ENCODE measurements at regions not wholly inside any gene's neighbourhood (a gene's known extent, or its start where the extent isn't known, plus 50 kb on each side); places are given as distances from the start of the nearest gene placed in this dataset.

DNA sequence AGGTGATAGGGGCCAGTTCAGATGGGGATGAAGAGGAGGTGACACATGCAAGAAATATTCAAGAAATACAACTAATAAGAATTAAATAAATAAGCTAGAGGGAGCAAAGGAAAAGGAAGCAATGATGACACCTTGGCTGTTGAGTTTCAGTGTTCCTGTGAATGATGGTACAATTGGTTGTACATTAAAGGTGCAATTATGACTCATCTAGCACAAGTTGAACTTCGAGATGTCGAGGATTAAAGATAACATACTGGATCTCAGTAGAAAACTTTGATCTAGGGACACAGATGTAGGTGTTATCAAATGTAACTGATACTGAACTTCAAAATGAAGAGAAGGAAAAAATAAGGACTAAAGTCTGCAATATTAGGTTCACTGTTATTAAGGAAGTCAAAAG lies 760.6 kb upstream of the CHAC2 start:
- Histone ChIP-seq H2AFZ (ENCODE audit: low read length) (no peak overlapping the region), H3K27me3 (replicated peaks; ENCODE audit: insufficient read depth, low read length) (no peaks in the 10 kb centered on the region), H3K27ac (ENCODE audit: low read length) (no peak overlapping the region), H3K79me2 (ENCODE audit: low read length) (no peaks in the 10 kb centered on the region), H4K20me1 (ENCODE audit: insufficient read depth, low read length) (no peaks in the 10 kb centered on the region), H3K9me3 (replicated peaks; ENCODE audit: insufficient read depth, low read length) (no peaks in the 10 kb centered on the region), H3K9ac (ENCODE audit: low read length) (no peak overlapping the region), H3F3A (ENCODE audit: insufficient read depth, low read length) (no peaks in the 10 kb centered on the region), H3K4me2 (ENCODE audit: low read depth, low read length) (no peak overlapping the region), H3K4me3 (ENCODE audit: low read length) (no peak overlapping the region), H3K36me3 (replicated peaks; ENCODE audit: insufficient read depth, low read length) (no peaks in the 10 kb centered on the region), H3K9me2 (replicated peaks; ENCODE audit: insufficient read depth, low read length) (no peaks in the 10 kb centered on the region), H3K4me1 (ENCODE audit: low read length) (no peaks in the 10 kb centered on the region)
- TF ChIP-seq CTCF (IDR thresholded peaks at IDR 0.05; ENCODE audit: low read length) (no peak), EZH2phosphoT487 (IDR thresholded peaks at IDR 0.05; ENCODE audit: low read length) (no peak), EZH2 (optimal IDR thresholded peaks at IDR 0.05; ENCODE audit: low read depth, low read length) (no peak)
- DNase-seq: no peak

GRCh38 chr2:53004413-53004812 lies 763.2 kb upstream of the CHAC2 start:
- DNase-seq: no peak
- Histone ChIP-seq H3K4me2 (ENCODE audit: low read depth, low read length) (no peak overlapping the region), H3K79me2 (ENCODE audit: low read length) (no peaks in the 10 kb centered on the region), H3K4me1 (ENCODE audit: low read length) (no peaks in the 10 kb centered on the region), H3K9me3 (replicated peaks; ENCODE audit: insufficient read depth, low read length) (no peaks in the 10 kb centered on the region), H3K27me3 (replicated peaks; ENCODE audit: insufficient read depth, low read length) (no peaks in the 10 kb centered on the region), H3K27ac (ENCODE audit: low read length) (no peak overlapping the region), H3F3A (ENCODE audit: insufficient read depth, low read length) (no peaks in the 10 kb centered on the region), H3K9me2 (replicated peaks; ENCODE audit: insufficient read depth, low read length) (no peaks in the 10 kb centered on the region), H3K36me3 (replicated peaks; ENCODE audit: insufficient read depth, low read length) (no peaks in the 10 kb centered on the region), H2AFZ (ENCODE audit: low read length) (no peak overlapping the region), H3K4me3 (ENCODE audit: low read length) (no peak overlapping the region), H3K9ac (ENCODE audit: low read length) (no peak overlapping the region), H4K20me1 (ENCODE audit: insufficient read depth, low read length) (no peaks in the 10 kb centered on the region)
- TF ChIP-seq EZH2phosphoT487 (IDR thresholded peaks at IDR 0.05; ENCODE audit: low read length): no peak
- no peak for TF ChIP-seq CTCF (IDR thresholded peaks at IDR 0.05; ENCODE audit: low read length)
- TF ChIP-seq EZH2 (optimal IDR thresholded peaks at IDR 0.05; ENCODE audit: low read depth, low read length): no peak

- Histone ChIP-seq H3K4me2 (ENCODE audit: low read depth, low read length) (no peak overlapping the region), H3K9ac (ENCODE audit: low read length) (no peak overlapping the region), H3K9me2 (replicated peaks; ENCODE audit: insufficient read depth, low read length) (no peaks in the 10 kb centered on the region), H3F3A (ENCODE audit: insufficient read depth, low read length) (no peaks in the 10 kb centered on the region), H3K4me3 (ENCODE audit: low read length) (no peak overlapping the region), H3K27me3 (replicated peaks; ENCODE audit: insufficient read depth, low read length) (no peaks in the 10 kb centered on the region), H3K36me3 (replicated peaks; ENCODE audit: insufficient read depth, low read length) (no peaks in the 10 kb centered on the region), H3K9me3 (replicated peaks; ENCODE audit: insufficient read depth, low read length) (no peaks in the 10 kb centered on the region), H3K27ac (ENCODE audit: low read length) (no peak overlapping the region), H2AFZ (ENCODE audit: low read length) (no peak overlapping the region), H3K4me1 (ENCODE audit: low read length) (no peaks in the 10 kb centered on the region), H3K79me2 (ENCODE audit: low read length) (no peaks in the 10 kb centered on the region), H4K20me1 (ENCODE audit: insufficient read depth, low read length) (no peaks in the 10 kb centered on the region)
- DNase-seq: no peak
- TF ChIP-seq EZH2 (optimal IDR thresholded peaks at IDR 0.05; ENCODE audit: low read depth, low read length) (no peak), EZH2phosphoT487 (IDR thresholded peaks at IDR 0.05; ENCODE audit: low read length) (no peak), CTCF (IDR thresholded peaks at IDR 0.05; ENCODE audit: low read length) (no peak)
Measured at GRCh38 chr2:52995424-52995823, 772.2 kb upstream of the CHAC2 start.
